Tibial artery (tissue), 4 donors: ENCODE measurements at regions not wholly inside any gene's neighbourhood (a gene's known extent, or its start where the extent isn't known, plus 50 kb on each side); places are given as distances from the start of the nearest gene placed in this dataset.

Experiments used
- DNase-seq, 2 donors: peaks; one replicate each; pipeline ENCODE4 v3.0.0-alpha.2; 2019
- H3K27ac ChIP-seq, 2 donors: fragments of 200-600 bp; sonication (generic) in 1 of 2; 1 replicate in 1 of 2; 2 replicates in 1 of 2; pipeline ENCODE4 v1.5.1; 2018 to 2019; ENCODE audit warnings: mild to moderate bottlenecking in 1 of 2
- H3K27me3 ChIP-seq, 2 donors: fragments of 200-600 bp; sonication (generic) in 1 of 2; one replicate each; pipeline versions ENCODE4 v1.5.1 to v1.6.0; 2016 to 2019
- H3K36me3 ChIP-seq, 3 donors: fragments of 200-600 bp; sonication (generic) in 2 of 3; one replicate each; pipeline ENCODE4 v1.5.1; 2016 to 2019; ENCODE audit warnings: mild to moderate bottlenecking in 2 of 3
- H3K4me1 ChIP-seq, 4 donors: fragments of 200-600 bp; sonication (generic) in 2 of 4; 1 replicate in 3 of 4; 2 replicates in 1 of 4; pipeline ENCODE4 v1.5.1; 2016 to 2019
- H3K4me3 ChIP-seq, 2 donors: fragments of 200-600 bp; sonication (generic) in 1 of 2; 1 replicate in 1 of 2; 2 replicates in 1 of 2; pipeline ENCODE4 v1.5.1; 2018 to 2019; ENCODE audit warnings: mild to moderate bottlenecking in 2 of 2
- H3K9me3 ChIP-seq, 3 donors: fragments of 200-600 bp; sonication (generic) in 1 of 3; one replicate each; pipeline ENCODE4 v1.5.1; 2016 to 2019
- CTCF ChIP-seq, 2 experiments: fragments of 200-600 bp in 1 of 2; fragments of 450-650 bp in 1 of 2; IDR thresholded peaks; one replicate each; pipeline ENCODE4 v1.5.1; 2017 to 2019; ENCODE audit warnings: antibody characterized with exemption in 2 of 2, mild to moderate bottlenecking in 1 of 2, moderate library complexity in 1 of 2
- intact Hi-C: fragments of 100-400 bp; cut with DNase I; formaldehyde crosslinking; loops from one replicate; pipeline ENCODE4 v1.15.0; 2023; ENCODE audit warnings: low total_unique reads

GRCh38 chr15:46137443-46137842 is 502.6 kb downstream of the SQOR start:
- Histone ChIP-seq H3K36me3 (no peaks in the 10 kb centered on the region), H3K27me3 (no peaks in the 10 kb centered on the region), H3K4me1 (no peaks in the 10 kb centered on the region), H3K27ac (no peak overlapping the region), H3K9me3 (peaks cover 0 to 9% (median 0%) of the 10 kb centered on the region in 3 donors), H3K4me3 (no peak overlapping the region)
- TF ChIP-seq CTCF (IDR thresholded peaks at IDR 0.05) = no peak
- no peak for DNase-seq
- intact Hi-C loops = no loop called here

DNA sequence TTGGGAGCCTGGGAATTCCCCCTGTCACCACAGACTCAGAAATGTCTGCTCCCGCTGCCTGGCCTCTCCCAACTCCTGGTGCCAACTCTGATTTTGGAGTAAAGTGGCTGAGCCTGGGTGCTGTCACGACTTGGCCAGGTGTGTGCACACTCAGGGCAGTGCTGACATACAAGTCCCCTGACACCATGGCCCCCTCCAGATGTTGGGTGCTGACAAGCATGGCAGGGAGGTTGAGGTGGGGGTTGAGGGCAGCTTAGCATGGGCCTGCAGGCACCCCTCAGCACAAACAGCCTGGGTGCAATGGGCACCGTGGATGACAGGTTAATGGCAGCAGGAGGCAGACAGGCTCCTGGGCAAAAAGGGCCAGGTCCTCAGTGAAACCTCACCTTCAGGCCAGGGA is 511.2 kb downstream of the SQOR start:
- no peak overlapping the region for H3K27ac ChIP-seq
- H3K4me3 ChIP-seq = no peak overlapping the region
- no peaks in the 10 kb centered on the region for H3K4me1 ChIP-seq
- peaks cover 0 to 8% (median 0%) of the 10 kb centered on the region in 3 donors for H3K9me3 ChIP-seq
- no peaks in the 10 kb centered on the region for H3K27me3 ChIP-seq
- no peak for DNase-seq
- no peak for TF ChIP-seq CTCF (IDR thresholded peaks at IDR 0.05)
- intact Hi-C loops = no loop called here
- no peaks in the 10 kb centered on the region for H3K36me3 ChIP-seq

- no peak for TF ChIP-seq CTCF (IDR thresholded peaks at IDR 0.05)
- peaks cover 0 to 8% (median 0%) of the 10 kb centered on the region in 3 donors for H3K9me3 ChIP-seq
- no peaks in the 10 kb centered on the region for H3K27me3 ChIP-seq
- H3K36me3 ChIP-seq = no peaks in the 10 kb centered on the region
- H3K4me3 ChIP-seq = no peak overlapping the region
- H3K4me1 ChIP-seq = no peaks in the 10 kb centered on the region
- no peak overlapping the region for H3K27ac ChIP-seq
- intact Hi-C loops = no loop called here
- DNase-seq = no peak
Observed at GRCh38 chr15:46146915-46147314, 512.1 kb downstream of the SQOR start.

DNA sequence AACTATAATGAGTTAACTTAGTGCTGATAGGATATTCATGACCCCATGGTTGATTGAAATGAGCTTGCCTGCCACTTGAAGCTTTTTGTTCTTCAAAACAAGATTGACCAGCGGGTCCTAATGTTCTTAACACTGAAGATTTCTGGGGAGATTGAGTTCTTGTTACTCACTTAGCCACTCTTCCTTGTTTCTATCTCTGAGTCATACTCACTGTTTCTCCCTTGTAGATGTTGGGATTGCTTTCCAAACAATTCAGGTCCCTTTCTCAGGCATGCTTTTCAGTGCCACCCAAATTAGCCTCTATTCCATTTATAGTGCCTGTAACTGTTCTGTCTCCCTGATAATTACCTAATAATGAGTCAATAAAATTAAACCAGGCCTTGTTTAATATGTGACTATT is 517.0 kb downstream of the SQOR start:
- no peaks in the 10 kb centered on the region for H3K36me3 ChIP-seq
- intact Hi-C loops = no loop called here
- H3K4me1 ChIP-seq = no peaks in the 10 kb centered on the region
- H3K4me3 ChIP-seq = no peak overlapping the region
- no peak for TF ChIP-seq CTCF (IDR thresholded peaks at IDR 0.05)
- H3K27me3 ChIP-seq = no peaks in the 10 kb centered on the region
- H3K27ac ChIP-seq = no peak overlapping the region
- no peak for DNase-seq
- peaks cover 0 to 2% (median 0%) of the 10 kb centered on the region in 3 donors for H3K9me3 ChIP-seq

DNA sequence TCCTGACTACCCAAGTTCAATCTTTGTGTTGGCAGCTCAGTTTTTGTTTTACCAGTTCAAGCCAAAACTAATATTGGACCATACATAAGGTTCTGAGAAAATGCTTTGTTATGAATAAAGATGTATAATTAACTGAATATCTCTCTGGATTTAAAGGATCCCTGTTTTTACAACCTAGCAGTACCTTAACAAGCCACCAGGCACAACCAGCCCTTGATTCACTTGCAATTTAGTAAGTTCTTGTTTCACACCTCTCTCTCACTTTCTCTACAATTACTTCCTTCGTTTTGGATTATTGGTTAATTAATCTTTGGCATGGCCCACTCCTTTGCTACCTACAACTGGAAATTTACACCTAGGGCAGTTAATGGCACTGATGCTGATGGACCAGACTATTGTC is 531.9 kb downstream of the SQOR start:
- no peak for TF ChIP-seq CTCF (IDR thresholded peaks at IDR 0.05)
- peaks cover 0 to 26% (median 12%) of the 10 kb centered on the region in 3 donors for H3K9me3 ChIP-seq
- no peaks in the 10 kb centered on the region for H3K4me1 ChIP-seq
- intact Hi-C loops = no loop called here
- no peaks in the 10 kb centered on the region for H3K27me3 ChIP-seq
- no peak overlapping the region for H3K27ac ChIP-seq
- H3K36me3 ChIP-seq = no peaks in the 10 kb centered on the region
- no peak for DNase-seq
- no peak overlapping the region for H3K4me3 ChIP-seq

DNA sequence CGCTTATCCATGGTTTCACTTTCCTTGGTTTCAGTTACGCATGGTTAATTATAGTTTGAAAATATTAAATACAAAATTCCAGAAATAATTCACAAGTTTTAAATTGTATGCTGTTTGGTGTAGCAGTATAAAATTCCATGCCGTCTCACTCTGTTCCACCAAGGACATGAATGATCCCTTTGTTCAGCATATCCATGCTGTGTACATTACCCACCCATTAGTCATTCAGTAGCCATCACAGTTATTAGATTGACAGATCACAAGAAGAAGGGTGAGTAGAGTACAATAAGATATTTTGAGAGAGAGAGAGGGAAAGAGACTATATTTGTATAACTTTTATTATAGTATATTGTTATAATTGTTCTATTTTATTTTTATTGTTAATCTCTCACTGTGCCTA is 535.5 kb downstream of the SQOR start:
- Histone ChIP-seq H3K36me3 (no peaks in the 10 kb centered on the region), H3K4me1 (no peaks in the 10 kb centered on the region), H3K9me3 (peaks cover 0 to 15% (median 12%) of the 10 kb centered on the region in 3 donors), H3K27ac (no peak overlapping the region), H3K4me3 (no peak overlapping the region), H3K27me3 (no peaks in the 10 kb centered on the region)
- TF ChIP-seq CTCF (IDR thresholded peaks at IDR 0.05) = no peak
- DNase-seq = no peak
- intact Hi-C loops = no loop called here
